BLaER1 (cell line): ENCODE measurements at regions not wholly inside any gene's neighbourhood (a gene's known extent, or its start where the extent isn't known, plus 50 kb on each side); places are given as distances from the start of the nearest gene placed in this dataset.

Experiments used
- H3K27ac ChIP-seq: shearing (Covaris generic); formaldehyde crosslinking; 2 replicates; pipeline ENCODE4 v1.8.1; 2022
- H3K27me3 ChIP-seq: shearing (Covaris generic); formaldehyde crosslinking; 2 replicates; pipeline ENCODE4 v1.8.1; 2022
- H3K36me3 ChIP-seq: shearing (Covaris generic); formaldehyde crosslinking; 2 replicates; pipeline ENCODE4 v1.8.1; 2022
- H3K4me1 ChIP-seq: shearing (Covaris generic); formaldehyde crosslinking; 2 replicates; pipeline ENCODE4 v1.8.1; 2022
- H3K4me2 ChIP-seq: shearing (Covaris generic); formaldehyde crosslinking; 2 replicates; pipeline ENCODE4 v1.8.1; 2022
- H3K4me3 ChIP-seq: shearing (Covaris generic); formaldehyde crosslinking; 2 replicates; pipeline ENCODE4 v1.8.1; 2022
- H3K9ac ChIP-seq: shearing (Covaris generic); formaldehyde crosslinking; 2 replicates; pipeline ENCODE4 v1.8.1; 2022
- H3K9me3 ChIP-seq: shearing (Covaris generic); formaldehyde crosslinking; 2 replicates; pipeline ENCODE4 v1.8.1; 2022
- H4K20me1 ChIP-seq: shearing (Covaris generic); formaldehyde crosslinking; 2 replicates; pipeline ENCODE4 v1.8.1; 2022
- Cebpa-rat ChIP-seq: shearing (Covaris generic); IDR thresholded peaks from 2 replicates; pipeline ENCODE4 v1.8.1; 2022

DNA sequence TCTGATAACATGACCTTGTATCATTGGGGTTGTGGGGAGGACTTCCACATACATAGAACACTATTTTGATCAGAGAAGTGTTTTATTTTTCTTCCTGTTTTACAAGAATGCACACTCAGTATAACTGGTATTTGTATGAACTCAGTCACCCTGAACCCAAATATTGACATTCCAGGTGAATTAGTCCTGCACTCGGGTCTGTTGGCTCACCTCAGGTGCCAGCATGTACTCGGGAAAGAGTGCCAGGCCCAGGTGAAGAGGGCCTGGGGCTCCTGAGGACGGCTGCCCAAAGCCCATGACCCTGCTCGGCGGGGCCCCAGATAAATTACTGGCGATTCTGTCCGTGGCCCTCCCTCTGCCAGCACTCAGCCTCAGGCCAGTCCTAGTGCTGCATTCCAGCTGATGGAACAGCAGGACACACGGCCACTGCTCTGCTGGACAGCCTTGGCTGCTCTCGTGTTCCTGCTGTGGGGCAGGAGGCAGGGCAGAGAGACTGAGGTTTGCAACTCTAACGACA is 75.4 kb upstream of the TMPRSS2 start:
- H3K4me2 ChIP-seq, result no peak overlapping the region
- no peaks in the 10 kb centered on the region for H3K27me3 ChIP-seq
- H3K4me3 ChIP-seq, result no peak overlapping the region
- H3K27ac ChIP-seq, result no peak overlapping the region
- H4K20me1 ChIP-seq, result no peaks in the 10 kb centered on the region
- no peaks in the 10 kb centered on the region for H3K36me3 ChIP-seq
- H3K4me1 ChIP-seq, result no peaks in the 10 kb centered on the region
- no peak overlapping the region for H3K9ac ChIP-seq
- TF ChIP-seq Cebpa-rat, result no peak
- peaks cover 6% of the 10 kb centered on the region for H3K9me3 ChIP-seq

DNA sequence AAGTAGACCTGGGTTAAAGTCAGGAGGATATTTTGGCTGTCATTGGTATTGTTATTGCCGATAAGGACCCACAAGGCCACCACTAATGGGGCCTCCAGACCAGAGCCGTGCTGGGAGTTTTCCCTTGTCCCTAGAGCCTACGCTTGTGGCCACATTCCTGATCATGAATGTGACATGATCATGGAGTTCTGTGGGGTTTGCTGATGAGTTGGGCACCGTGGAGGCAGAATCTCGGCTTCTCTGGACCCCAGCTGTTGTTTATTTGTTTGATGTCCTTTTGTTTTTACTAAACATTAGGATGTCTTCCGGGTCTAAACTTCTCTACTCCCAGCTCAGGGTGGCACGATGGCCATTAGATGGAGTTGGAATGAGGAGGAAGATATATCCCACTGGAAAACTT is 74.9 kb upstream of the TMPRSS2 start:
- Histone ChIP-seq H3K9ac (no peak overlapping the region), H3K4me1 (no peaks in the 10 kb centered on the region), H3K9me3 (peaks cover 11% of the 10 kb centered on the region), H3K27ac (no peak overlapping the region), H3K27me3 (no peaks in the 10 kb centered on the region), H3K4me3 (no peak overlapping the region), H4K20me1 (no peaks in the 10 kb centered on the region), H3K4me2 (no peak overlapping the region), H3K36me3 (no peaks in the 10 kb centered on the region)
- no peak for TF ChIP-seq Cebpa-rat

DNA sequence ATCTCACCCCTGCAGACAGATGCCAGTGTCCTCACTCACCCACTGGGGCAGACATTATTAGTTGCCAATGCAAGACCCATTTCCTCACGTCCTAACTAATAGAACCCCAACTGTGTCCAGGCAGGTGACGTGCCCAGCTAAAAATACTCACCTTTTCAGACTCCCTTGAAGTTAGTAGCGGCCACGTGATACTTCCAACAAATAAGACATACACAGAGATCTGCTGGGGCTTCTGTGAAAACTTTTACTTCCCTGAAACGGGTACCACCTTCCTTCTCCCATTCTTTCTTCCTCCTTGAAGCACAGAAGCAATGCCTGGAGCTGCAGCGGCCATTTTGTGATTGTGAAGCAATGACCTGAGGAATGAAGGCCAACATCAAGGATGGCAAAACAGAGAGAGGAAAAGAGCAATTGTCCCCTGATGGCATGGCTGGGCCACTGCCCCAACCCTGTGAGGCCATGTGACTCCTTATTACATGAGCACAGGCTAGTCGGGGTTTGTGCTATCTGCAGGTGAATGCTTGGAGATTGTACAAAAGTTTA is 74.4 kb upstream of the TMPRSS2 start:
- H3K9me3 ChIP-seq, result peaks cover 16% of the 10 kb centered on the region
- no peak overlapping the region for H3K9ac ChIP-seq
- no peaks in the 10 kb centered on the region for H4K20me1 ChIP-seq
- H3K4me2 ChIP-seq, result no peak overlapping the region
- H3K36me3 ChIP-seq, result no peaks in the 10 kb centered on the region
- TF ChIP-seq Cebpa-rat, result no peak
- H3K4me3 ChIP-seq, result no peak overlapping the region
- no peaks in the 10 kb centered on the region for H3K27me3 ChIP-seq
- H3K27ac ChIP-seq, result no peak overlapping the region
- H3K4me1 ChIP-seq, result no peaks in the 10 kb centered on the region

DNA sequence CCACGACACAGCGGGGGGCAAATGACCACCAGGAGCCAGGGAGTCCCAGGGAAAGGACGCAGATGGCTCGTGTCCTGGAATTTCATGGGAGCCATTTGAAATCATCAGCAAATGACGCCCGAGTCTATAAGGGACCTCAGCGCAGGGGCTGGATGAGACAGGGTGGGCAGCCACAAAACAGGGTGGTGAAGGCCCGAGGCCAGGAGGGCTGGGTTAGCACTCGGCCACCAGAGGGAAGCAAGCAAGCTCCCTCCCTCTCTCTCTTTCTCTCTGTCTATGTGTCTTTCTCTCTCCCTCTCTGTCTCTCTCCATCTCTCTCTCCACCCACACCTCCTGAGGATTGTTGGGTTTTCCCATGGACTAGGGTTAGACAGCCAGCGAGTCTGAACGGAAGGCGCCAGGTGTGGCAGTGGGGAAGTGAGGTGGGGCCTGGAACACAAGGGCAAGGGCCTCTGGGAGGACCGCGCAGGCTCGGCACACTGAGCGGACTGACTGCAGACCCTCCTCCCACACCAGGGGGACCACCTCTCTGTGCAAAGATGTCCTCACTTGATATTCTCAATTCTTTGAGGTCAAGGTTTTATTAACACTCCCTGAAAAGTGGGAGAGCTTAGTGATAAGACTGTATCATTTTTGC is 73.8 kb upstream of the TMPRSS2 start:
- no peak for TF ChIP-seq Cebpa-rat
- H3K36me3 ChIP-seq, result no peaks in the 10 kb centered on the region

DNA sequence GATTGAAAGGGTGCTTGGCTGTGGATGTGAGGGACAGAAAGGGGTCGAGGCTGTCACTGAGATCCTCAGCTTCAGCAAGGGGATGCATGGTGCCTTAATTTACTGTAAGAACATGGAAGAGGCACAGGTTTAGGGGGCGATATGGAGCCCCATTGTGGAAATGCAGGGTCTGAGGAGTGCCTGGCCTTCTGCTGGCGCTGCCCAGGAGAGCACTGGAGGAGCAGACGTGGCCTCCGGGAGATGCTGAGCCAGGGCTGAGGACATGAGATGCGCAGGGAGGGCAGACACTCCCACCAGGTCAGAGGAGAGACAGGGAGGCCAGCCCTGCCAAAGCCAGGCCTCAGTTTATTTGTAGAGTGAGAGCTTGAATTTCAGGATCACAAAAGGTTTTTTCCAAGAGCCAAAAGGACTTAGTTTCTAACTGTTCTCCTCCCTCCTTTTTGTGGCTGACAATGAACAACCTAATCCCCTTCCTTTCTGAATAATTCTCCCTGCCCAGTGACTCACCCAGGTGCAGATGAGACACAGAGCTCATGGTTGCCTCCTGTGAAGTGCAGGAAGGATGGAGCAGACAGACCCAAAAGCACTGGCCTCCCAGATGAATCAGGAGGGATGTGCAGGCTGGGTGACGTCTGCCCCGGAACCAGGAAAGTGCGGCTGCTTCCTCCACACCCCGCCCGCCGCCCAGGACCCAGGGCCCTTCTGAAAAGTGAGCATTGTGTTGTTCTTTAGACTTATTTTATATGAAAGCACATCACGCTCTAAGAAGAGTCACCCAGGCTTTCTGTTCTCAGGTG is 73.0 kb upstream of the TMPRSS2 start:
- no peak overlapping the region for H3K27ac ChIP-seq
- H3K4me2 ChIP-seq, result no peak overlapping the region
- TF ChIP-seq Cebpa-rat, result no peak
- no peak overlapping the region for H3K4me3 ChIP-seq
- H3K36me3 ChIP-seq, result no peaks in the 10 kb centered on the region
- no peaks in the 10 kb centered on the region for H3K4me1 ChIP-seq
- H3K9ac ChIP-seq, result no peak overlapping the region
- H3K9me3 ChIP-seq, result peaks cover 25% of the 10 kb centered on the region
- H3K27me3 ChIP-seq, result no peaks in the 10 kb centered on the region
- H4K20me1 ChIP-seq, result no peaks in the 10 kb centered on the region

More for the DNA sequence above, 73.8 kb upstream of the TMPRSS2 start:
- Histone ChIP-seq H3K4me3 (no peak overlapping the region), H3K27me3 (no peaks in the 10 kb centered on the region), H3K9me3 (peaks cover 20% of the 10 kb centered on the region), H3K4me2 (no peak overlapping the region), H3K27ac (no peak overlapping the region), H4K20me1 (no peaks in the 10 kb centered on the region), H3K9ac (no peak overlapping the region), H3K4me1 (no peaks in the 10 kb centered on the region)

DNA sequence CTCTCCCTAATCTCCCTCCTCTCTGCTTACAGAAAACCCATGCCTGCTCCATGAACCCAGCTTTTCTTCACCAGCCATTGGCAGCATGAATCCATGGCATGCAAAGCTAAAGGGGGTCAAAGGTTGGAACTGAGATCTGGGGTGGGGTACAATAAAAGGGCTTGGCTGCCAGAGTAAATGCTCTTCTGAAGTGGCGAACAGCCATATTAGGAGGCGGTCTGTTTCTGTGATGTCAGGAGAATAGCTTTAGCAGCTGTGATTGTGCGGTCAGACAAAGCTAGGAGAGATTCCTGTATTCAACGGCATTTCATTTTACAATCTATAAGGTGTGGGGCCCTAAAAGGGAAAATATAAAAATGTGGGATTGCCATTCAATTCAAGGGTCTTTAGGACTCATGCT is 71.7 kb upstream of the TMPRSS2 start:
- Histone ChIP-seq H3K27ac (no peak overlapping the region), H3K36me3 (no peaks in the 10 kb centered on the region), H3K9ac (no peak overlapping the region), H3K4me1 (no peaks in the 10 kb centered on the region), H3K27me3 (no peaks in the 10 kb centered on the region), H3K9me3 (peaks cover 31% of the 10 kb centered on the region), H3K4me3 (no peak overlapping the region), H4K20me1 (no peaks in the 10 kb centered on the region), H3K4me2 (no peak overlapping the region)
- TF ChIP-seq Cebpa-rat, result no peak

DNA sequence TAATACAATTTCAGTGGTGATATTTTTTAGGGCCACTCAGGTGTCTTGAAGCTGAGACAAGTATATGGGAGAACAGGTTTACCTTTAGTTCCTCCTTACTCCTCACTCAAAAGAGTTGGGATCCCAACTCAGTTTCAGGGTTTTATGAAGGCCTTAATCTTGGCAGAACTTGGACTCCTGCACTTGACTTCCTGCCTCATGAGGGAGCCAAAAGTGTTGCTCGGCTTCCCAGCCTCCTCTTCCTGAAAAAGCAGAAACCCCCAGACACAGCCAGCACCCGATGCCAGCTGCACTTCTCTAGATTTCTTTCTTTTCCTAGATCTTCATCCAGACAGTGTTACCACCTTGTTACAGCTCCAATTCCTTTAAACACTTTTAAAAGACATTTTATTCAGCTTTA is 70.8 kb upstream of the TMPRSS2 start:
- Histone ChIP-seq H3K4me2 (no peak overlapping the region), H3K27me3 (no peaks in the 10 kb centered on the region), H3K27ac (no peak overlapping the region), H3K9ac (no peak overlapping the region), H3K36me3 (no peaks in the 10 kb centered on the region), H3K4me1 (no peaks in the 10 kb centered on the region), H3K9me3 (peaks cover 37% of the 10 kb centered on the region), H4K20me1 (no peaks in the 10 kb centered on the region), H3K4me3 (no peak overlapping the region)
- no peak for TF ChIP-seq Cebpa-rat

DNA sequence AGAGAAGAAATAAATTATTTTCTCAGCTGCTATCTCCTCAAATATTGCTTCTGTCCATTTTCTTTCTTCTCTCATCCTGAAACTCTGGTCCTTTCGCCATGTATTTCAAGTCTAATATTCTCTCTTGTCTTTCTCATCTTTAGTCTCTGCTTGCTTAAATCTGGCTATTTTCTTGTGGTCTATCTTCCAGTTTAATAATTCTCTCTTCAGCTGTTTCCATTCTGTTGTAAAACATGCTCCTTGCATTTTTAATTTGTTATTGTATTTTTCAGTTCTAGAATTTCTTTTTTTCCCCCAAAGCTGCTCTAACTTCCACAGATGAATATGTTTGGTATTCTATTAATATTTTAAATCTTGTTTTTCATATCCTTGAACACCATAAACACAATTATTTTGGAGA is 70.1 kb upstream of the TMPRSS2 start:
- Histone ChIP-seq H4K20me1 (no peaks in the 10 kb centered on the region), H3K27me3 (no peaks in the 10 kb centered on the region), H3K4me2 (no peak overlapping the region), H3K9me3 (peaks cover 37% of the 10 kb centered on the region), H3K27ac (no peak overlapping the region), H3K36me3 (no peaks in the 10 kb centered on the region), H3K4me1 (no peaks in the 10 kb centered on the region), H3K4me3 (no peak overlapping the region), H3K9ac (no peak overlapping the region)
- TF ChIP-seq Cebpa-rat, result no peak

DNA sequence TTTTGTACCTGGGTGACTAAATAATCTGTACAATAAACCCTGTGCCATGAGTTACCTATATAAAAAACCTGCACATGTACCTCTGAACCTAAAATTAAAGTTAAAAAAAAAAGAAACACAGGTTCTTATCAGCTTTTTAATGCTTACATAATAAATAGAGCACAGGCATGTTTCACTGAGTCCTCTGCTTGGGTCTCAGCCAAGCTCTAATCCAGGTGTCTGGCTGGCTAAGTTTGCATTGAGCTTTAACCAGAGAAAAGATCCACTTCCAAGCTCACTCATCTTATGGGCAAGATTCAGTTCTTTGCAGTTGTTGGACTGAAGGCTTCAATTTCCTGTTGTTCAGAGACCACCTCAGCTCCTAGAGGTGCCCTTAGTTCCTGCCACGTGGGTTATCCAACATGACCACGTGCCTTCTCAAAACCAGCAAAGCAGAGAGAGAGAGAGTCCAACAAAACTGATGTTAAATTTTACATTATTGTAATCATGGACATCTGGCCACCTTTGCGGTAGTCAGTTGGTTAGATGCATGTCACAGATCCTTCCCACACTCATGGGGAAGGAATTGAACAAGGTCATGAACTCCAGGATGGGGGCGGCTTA is 68.2 kb upstream of the TMPRSS2 start:
- H4K20me1 ChIP-seq, result no peaks in the 10 kb centered on the region
- H3K4me3 ChIP-seq, result no peak overlapping the region
- H3K4me2 ChIP-seq, result no peak overlapping the region
- H3K9ac ChIP-seq, result no peak overlapping the region
- H3K27ac ChIP-seq, result no peak overlapping the region
- peaks cover 44% of the 10 kb centered on the region for H3K9me3 ChIP-seq
- H3K27me3 ChIP-seq, result no peaks in the 10 kb centered on the region
- H3K4me1 ChIP-seq, result no peaks in the 10 kb centered on the region
- H3K36me3 ChIP-seq, result no peaks in the 10 kb centered on the region
- no peak for TF ChIP-seq Cebpa-rat
